ENCODE measurements at regions not wholly inside any gene's neighbourhood (a gene's known extent, or its start where the extent isn't known, plus 50 kb on each side); places are given as distances from the start of the nearest gene placed in this dataset.

DNA sequence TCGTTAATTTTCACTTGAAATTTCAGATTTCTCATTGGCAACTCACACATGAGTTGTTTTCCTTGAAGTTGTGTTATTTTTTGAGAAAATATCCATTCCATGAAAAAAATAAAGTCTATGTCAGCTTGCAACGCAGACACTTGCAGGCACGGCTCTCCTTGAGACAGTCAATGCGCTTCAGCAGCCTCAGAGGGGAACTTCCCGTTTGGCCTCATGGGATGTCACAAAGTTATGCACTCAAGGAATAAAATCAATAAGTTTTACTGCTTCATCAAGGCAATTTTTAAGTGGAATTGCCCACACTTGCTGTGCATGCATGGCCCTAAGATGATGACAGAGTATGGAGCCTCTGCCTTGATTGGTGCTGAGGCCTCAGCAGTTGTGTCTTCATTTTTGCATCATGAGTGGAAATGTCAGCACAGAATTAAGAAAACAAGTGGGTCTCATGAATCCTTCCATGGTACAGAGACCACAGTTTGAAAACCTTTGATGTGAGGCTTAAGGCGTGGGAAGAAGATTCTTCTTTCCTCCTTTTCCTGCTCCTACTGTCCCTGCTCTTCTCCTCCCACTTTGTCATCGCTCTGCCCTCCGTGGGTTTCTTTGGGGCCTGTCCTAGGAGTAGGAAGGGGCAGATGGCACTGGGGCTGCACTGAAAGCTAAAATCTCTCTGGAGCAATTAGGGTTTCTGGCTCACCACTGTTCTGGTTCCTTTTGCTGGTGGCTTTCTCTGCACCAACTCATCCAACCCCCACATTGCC lies 509.0 kb upstream of the B3GAT1 start:
- POLR2A ChIA-PET (ENCODE audit: unreplicated experiment): no interaction called here
- no peaks in the 10 kb centered on the region for H3K9me3 ChIP-seq (ENCODE audit: insufficient read depth, low read depth)
- CTCF ChIA-PET: no interaction called here
- no peak overlapping the region for H3K27ac ChIP-seq
- no peaks in the 10 kb centered on the region for H3K36me3 ChIP-seq (ENCODE audit: low read depth)
- no peaks in the 10 kb centered on the region for H4K20me1 ChIP-seq (ENCODE audit: insufficient read depth)
- no peak for TF ChIP-seq EZH2 (IDR thresholded peaks at IDR 0.05; ENCODE audit: low read depth)
- no peak for TF ChIP-seq CTCF (conservative IDR thresholded peaks at IDR 0.05)
- H3K27me3 ChIP-seq (ENCODE audit: insufficient read depth, low read depth): peaks cover 49% of the 10 kb centered on the region
- no peaks in the 10 kb centered on the region for H3K79me2 ChIP-seq (ENCODE audit: low read depth)
- no peak overlapping the region for H3K4me3 ChIP-seq
- H3F3A ChIP-seq (ENCODE audit: insufficient read depth, low read depth): no peaks in the 10 kb centered on the region
- no peak overlapping the region for H3K4me2 ChIP-seq
- DNase-seq: no peak
- no peak overlapping the region for H2AFZ ChIP-seq
- intact Hi-C loops (cut with micrococcal nuclease; ENCODE audit: unreplicated experiment): no loop called here
- H3K9me2 ChIP-seq (ENCODE audit: insufficient read depth): no peaks in the 10 kb centered on the region
- H3K4me1 ChIP-seq (replicated peaks; ENCODE audit: insufficient read depth): no peaks in the 10 kb centered on the region
- BruUV-seq (replicated peaks): no TSS peak

DNA sequence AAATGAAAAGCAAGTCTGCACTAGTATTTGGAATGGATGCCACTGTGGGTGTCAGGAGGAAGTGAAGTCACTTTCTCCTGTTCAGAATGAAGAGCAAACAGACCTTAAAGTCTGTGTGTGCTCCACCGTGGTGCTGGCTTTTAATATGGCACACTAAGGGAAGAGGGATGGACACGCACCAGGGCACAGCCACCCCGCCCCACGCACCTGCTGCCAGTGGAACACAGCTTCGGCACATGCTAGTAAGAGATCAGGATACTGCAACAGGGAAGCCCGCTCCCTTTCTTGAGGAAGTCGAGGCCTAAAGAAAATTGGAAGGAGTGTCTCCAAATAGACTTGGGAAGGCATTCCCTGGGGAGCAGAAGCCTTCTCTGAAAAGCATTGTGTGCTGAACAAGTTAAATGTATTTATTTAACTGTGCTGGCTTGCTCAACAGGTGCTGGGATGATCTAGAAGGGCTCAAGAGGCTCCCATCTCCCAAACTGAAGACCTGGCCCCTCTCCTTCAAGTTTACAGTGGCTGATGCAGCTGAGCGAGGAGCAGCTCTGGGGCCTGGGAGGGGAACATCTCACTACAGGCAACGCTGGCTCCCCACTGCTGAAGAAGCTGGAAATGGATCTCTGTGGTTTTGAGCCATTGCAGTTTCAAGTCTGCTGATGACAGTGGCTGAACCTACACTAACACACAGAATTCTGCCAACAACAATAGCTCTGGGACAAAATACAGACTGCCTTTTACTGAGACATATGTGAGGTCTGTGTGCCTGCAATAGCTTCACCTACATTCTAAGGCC lies 504.6 kb upstream of the B3GAT1 start:
- DNase-seq: no peak
- ChIA-PET POLR2A (ENCODE audit: unreplicated experiment) (no interaction called here), CTCF (no interaction called here)
- no peaks in the 10 kb centered on the region for H3F3A ChIP-seq (ENCODE audit: insufficient read depth, low read depth)
- no TSS peak for BruUV-seq (replicated peaks)
- intact Hi-C loops (cut with micrococcal nuclease; ENCODE audit: unreplicated experiment): no loop called here
- H3K9me2 ChIP-seq (ENCODE audit: insufficient read depth): no peaks in the 10 kb centered on the region
- no peaks in the 10 kb centered on the region for H4K20me1 ChIP-seq (ENCODE audit: insufficient read depth)
- H3K36me3 ChIP-seq (ENCODE audit: low read depth): no peaks in the 10 kb centered on the region
- no peak overlapping the region for H3K4me3 ChIP-seq
- no peaks in the 10 kb centered on the region for H3K4me1 ChIP-seq (replicated peaks; ENCODE audit: insufficient read depth)
- H3K4me2 ChIP-seq: no peak overlapping the region
- no peak overlapping the region for H3K27ac ChIP-seq
- no peaks in the 10 kb centered on the region for H3K79me2 ChIP-seq (ENCODE audit: low read depth)
- H3K9me3 ChIP-seq (ENCODE audit: insufficient read depth, low read depth): no peaks in the 10 kb centered on the region
- no peak overlapping the region for H2AFZ ChIP-seq
- peaks cover 60% of the 10 kb centered on the region for H3K27me3 ChIP-seq (ENCODE audit: insufficient read depth, low read depth)
- no peak for TF ChIP-seq CTCF (conservative IDR thresholded peaks at IDR 0.05)
- no peak for TF ChIP-seq EZH2 (IDR thresholded peaks at IDR 0.05; ENCODE audit: low read depth)

GRCh38 chr11:134915881-134916280 lies 503.8 kb upstream of the B3GAT1 start:
- Histone ChIP-seq H3K4me1 (replicated peaks; ENCODE audit: insufficient read depth) (no peaks in the 10 kb centered on the region), H3K4me2 (no peak overlapping the region), H3F3A (ENCODE audit: insufficient read depth, low read depth) (no peaks in the 10 kb centered on the region), H3K9me2 (ENCODE audit: insufficient read depth) (no peaks in the 10 kb centered on the region), H2AFZ (no peak overlapping the region), H3K9me3 (ENCODE audit: insufficient read depth, low read depth) (no peaks in the 10 kb centered on the region), H3K36me3 (ENCODE audit: low read depth) (no peaks in the 10 kb centered on the region), H3K79me2 (ENCODE audit: low read depth) (no peaks in the 10 kb centered on the region), H3K27ac (no peak overlapping the region), H4K20me1 (ENCODE audit: insufficient read depth) (no peaks in the 10 kb centered on the region), H3K27me3 (ENCODE audit: insufficient read depth, low read depth) (peaks cover 60% of the 10 kb centered on the region), H3K4me3 (no peak overlapping the region)
- intact Hi-C loops (cut with micrococcal nuclease; ENCODE audit: unreplicated experiment): no loop called here
- TF ChIP-seq EZH2 (IDR thresholded peaks at IDR 0.05; ENCODE audit: low read depth) (no peak), CTCF (conservative IDR thresholded peaks at IDR 0.05) (no peak)
- DNase-seq: no peak
- CTCF ChIA-PET: no interaction called here
- BruUV-seq (replicated peaks): no TSS peak
- POLR2A ChIA-PET (ENCODE audit: unreplicated experiment): no interaction called here
